SJSA1 (cell line): ENCODE measurements at regions not wholly inside any gene's neighbourhood (a gene's known extent, or its start where the extent isn't known, plus 50 kb on each side); places are given as distances from the start of the nearest gene placed in this dataset.

Experiments used
- DNase-seq, 2 experiments: peaks; one replicate each; pipeline ENCODE4 v3.0.0-alpha.2; 2015 to 2020; ENCODE audit warnings: low spot score in 2 of 2, low read depth in 1 of 2
- H3K27ac ChIP-seq: fragments of 250-450 bp; sonication (Bioruptor Pico); 2 replicates; pipeline ENCODE4 v1.5.1; 2020; ENCODE audit warnings: mild to moderate bottlenecking, moderate library complexity
- H3K27me3 ChIP-seq: fragments of 250-450 bp; sonication (Bioruptor Pico); replicated peaks from 2 replicates; pipeline ENCODE4 v1.5.1; 2020; ENCODE audit warnings: mild to moderate bottlenecking, moderate library complexity
- H3K36me3 ChIP-seq: fragments of 250-450 bp; sonication (Bioruptor Pico); 2 replicates; pipeline ENCODE4 v1.5.1; 2020; ENCODE audit warnings: mild to moderate bottlenecking
- H3K4me1 ChIP-seq: fragments of 250-450 bp; sonication (Bioruptor Pico); replicated peaks from 2 replicates; pipeline ENCODE4 v1.6.1; 2021; ENCODE audit warnings: mild to moderate bottlenecking
- H3K4me3 ChIP-seq: fragments of 250-450 bp; sonication (Bioruptor Pico); 2 replicates; pipeline ENCODE4 v1.5.1; 2020; ENCODE audit warnings: mild to moderate bottlenecking
- H3K9me3 ChIP-seq: fragments of 250-450 bp; sonication (Bioruptor Pico); replicated peaks from 2 replicates; pipeline ENCODE4 v1.5.1; 2020; ENCODE audit warnings: mild to moderate bottlenecking

- Histone ChIP-seq H3K9me3 (no peaks in the 10 kb centered on the region), H3K27me3 (no peaks in the 10 kb centered on the region), H3K27ac (peak overlapping the region; percentile 55), H3K4me3 (no peak overlapping the region), H3K4me1 (peaks cover 15% of the 10 kb centered on the region), H3K36me3 (no peaks in the 10 kb centered on the region)
- peak in 1 of 2 experiments; percentile 36 for DNase-seq
These were observed 606.3 kb downstream of the TLE1 start for GRCh38 chr9:81083067-81083466.

GRCh38 chr9:81082221-81082620 is 607.1 kb downstream of the TLE1 start:
- no peaks in the 10 kb centered on the region for H3K9me3 ChIP-seq
- H3K27me3 ChIP-seq: no peaks in the 10 kb centered on the region
- no peaks in the 10 kb centered on the region for H3K36me3 ChIP-seq
- H3K4me1 ChIP-seq: peaks cover 15% of the 10 kb centered on the region
- no peak overlapping the region for H3K4me3 ChIP-seq
- H3K27ac ChIP-seq: no peak overlapping the region
- no peak for DNase-seq

- no peak for DNase-seq
- no peak overlapping the region for H3K27ac ChIP-seq
- H3K27me3 ChIP-seq: no peaks in the 10 kb centered on the region
- H3K36me3 ChIP-seq: no peaks in the 10 kb centered on the region
- H3K4me1 ChIP-seq: peaks cover 15% of the 10 kb centered on the region
- no peaks in the 10 kb centered on the region for H3K9me3 ChIP-seq
- no peak overlapping the region for H3K4me3 ChIP-seq
These were observed 608.4 kb downstream of the TLE1 start for GRCh38 chr9:81080900-81081299.

GRCh38 chr9:81080185-81080584 is 609.2 kb downstream of the TLE1 start:
- no peak overlapping the region for H3K4me3 ChIP-seq
- H3K36me3 ChIP-seq: no peaks in the 10 kb centered on the region
- no peak overlapping the region for H3K27ac ChIP-seq
- peaks cover 15% of the 10 kb centered on the region for H3K4me1 ChIP-seq
- H3K9me3 ChIP-seq: no peaks in the 10 kb centered on the region
- no peaks in the 10 kb centered on the region for H3K27me3 ChIP-seq
- no peak for DNase-seq

- Histone ChIP-seq H3K4me1 (peaks cover 12% of the 10 kb centered on the region), H3K4me3 (no peak overlapping the region), H3K27me3 (no peaks in the 10 kb centered on the region), H3K27ac (no peak overlapping the region), H3K9me3 (no peaks in the 10 kb centered on the region), H3K36me3 (no peaks in the 10 kb centered on the region)
- no peak for DNase-seq
These were observed 610.3 kb downstream of the TLE1 start for GRCh38 chr9:81079055-81079454.

GRCh38 chr9:81078555-81078954 is 610.8 kb downstream of the TLE1 start:
- Histone ChIP-seq H3K36me3 (no peaks in the 10 kb centered on the region), H3K9me3 (no peaks in the 10 kb centered on the region), H3K4me3 (no peak overlapping the region), H3K27ac (no peak overlapping the region), H3K27me3 (no peaks in the 10 kb centered on the region), H3K4me1 (peaks cover 8% of the 10 kb centered on the region)
- no peak for DNase-seq

GRCh38 chr9:81077572-81077971 is 611.8 kb downstream of the TLE1 start:
- H3K27ac ChIP-seq: no peak overlapping the region
- H3K4me3 ChIP-seq: no peak overlapping the region

GRCh38 chr9:81076131-81076530 is 613.2 kb downstream of the TLE1 start:
- no peaks in the 10 kb centered on the region for H3K9me3 ChIP-seq
- H3K4me3 ChIP-seq: no peak overlapping the region
- DNase-seq: no peak
- no peaks in the 10 kb centered on the region for H3K4me1 ChIP-seq
- no peaks in the 10 kb centered on the region for H3K27me3 ChIP-seq
- H3K36me3 ChIP-seq: no peaks in the 10 kb centered on the region
- no peak overlapping the region for H3K27ac ChIP-seq

More at GRCh38 chr9:81077572-81077971, 611.8 kb downstream of the TLE1 start:
- H3K36me3 ChIP-seq: no peaks in the 10 kb centered on the region
- no peaks in the 10 kb centered on the region for H3K9me3 ChIP-seq
- no peaks in the 10 kb centered on the region for H3K27me3 ChIP-seq
- H3K4me1 ChIP-seq: no peaks in the 10 kb centered on the region
- DNase-seq: no peak

- Histone ChIP-seq H3K27ac (no peak overlapping the region), H3K4me1 (no peaks in the 10 kb centered on the region), H3K4me3 (no peak overlapping the region), H3K36me3 (no peaks in the 10 kb centered on the region), H3K9me3 (no peaks in the 10 kb centered on the region), H3K27me3 (no peaks in the 10 kb centered on the region)
- no peak for DNase-seq
These were observed 615.1 kb downstream of the TLE1 start for GRCh38 chr9:81074221-81074620.

- no peak for DNase-seq
These were observed 615.5 kb downstream of the TLE1 start for GRCh38 chr9:81073821-81074220.

GRCh38 chr9:81072758-81073157 is 616.6 kb downstream of the TLE1 start:
- Histone ChIP-seq H3K27ac (no peak overlapping the region), H3K27me3 (no peaks in the 10 kb centered on the region), H3K36me3 (no peaks in the 10 kb centered on the region), H3K4me1 (no peaks in the 10 kb centered on the region), H3K9me3 (no peaks in the 10 kb centered on the region), H3K4me3 (no peak overlapping the region)
- no peak for DNase-seq

More at GRCh38 chr9:81073821-81074220, 615.5 kb downstream of the TLE1 start:
- Histone ChIP-seq H3K27ac (no peak overlapping the region), H3K4me3 (no peak overlapping the region), H3K9me3 (no peaks in the 10 kb centered on the region), H3K27me3 (no peaks in the 10 kb centered on the region), H3K36me3 (no peaks in the 10 kb centered on the region), H3K4me1 (no peaks in the 10 kb centered on the region)

GRCh38 chr9:81071108-81071507 is 618.2 kb downstream of the TLE1 start:
- Histone ChIP-seq H3K27ac (no peak overlapping the region), H3K9me3 (no peaks in the 10 kb centered on the region), H3K36me3 (no peaks in the 10 kb centered on the region), H3K27me3 (no peaks in the 10 kb centered on the region), H3K4me1 (no peaks in the 10 kb centered on the region), H3K4me3 (no peak overlapping the region)
- DNase-seq: no peak

- Histone ChIP-seq H3K27me3 (no peaks in the 10 kb centered on the region), H3K4me3 (no peak overlapping the region), H3K27ac (no peak overlapping the region), H3K9me3 (no peaks in the 10 kb centered on the region), H3K4me1 (no peaks in the 10 kb centered on the region), H3K36me3 (no peaks in the 10 kb centered on the region)
- DNase-seq: no peak
These were observed 618.7 kb downstream of the TLE1 start for GRCh38 chr9:81070689-81071088.

GRCh38 chr9:81069923-81070322 is 619.4 kb downstream of the TLE1 start:
- Histone ChIP-seq H3K4me3 (no peak overlapping the region), H3K9me3 (no peaks in the 10 kb centered on the region), H3K27me3 (no peaks in the 10 kb centered on the region), H3K4me1 (no peaks in the 10 kb centered on the region), H3K36me3 (no peaks in the 10 kb centered on the region), H3K27ac (no peak overlapping the region)
- DNase-seq: no peak

- H3K36me3 ChIP-seq: no peaks in the 10 kb centered on the region
These were observed 620.1 kb downstream of the TLE1 start for GRCh38 chr9:81069038-81069795.

More at GRCh38 chr9:81069038-81069795, 620.1 kb downstream of the TLE1 start:
- H3K4me3 ChIP-seq: no peak overlapping the region
- no peak overlapping the region for H3K27ac ChIP-seq
- no peak for DNase-seq
- H3K9me3 ChIP-seq: no peaks in the 10 kb centered on the region
- H3K27me3 ChIP-seq: no peaks in the 10 kb centered on the region
- H3K4me1 ChIP-seq: no peaks in the 10 kb centered on the region
